ENCODE measurements at regions not wholly inside any gene's neighbourhood (a gene's known extent, or its start where the extent isn't known, plus 50 kb on each side); places are given as distances from the start of the nearest gene placed in this dataset.

DNA sequence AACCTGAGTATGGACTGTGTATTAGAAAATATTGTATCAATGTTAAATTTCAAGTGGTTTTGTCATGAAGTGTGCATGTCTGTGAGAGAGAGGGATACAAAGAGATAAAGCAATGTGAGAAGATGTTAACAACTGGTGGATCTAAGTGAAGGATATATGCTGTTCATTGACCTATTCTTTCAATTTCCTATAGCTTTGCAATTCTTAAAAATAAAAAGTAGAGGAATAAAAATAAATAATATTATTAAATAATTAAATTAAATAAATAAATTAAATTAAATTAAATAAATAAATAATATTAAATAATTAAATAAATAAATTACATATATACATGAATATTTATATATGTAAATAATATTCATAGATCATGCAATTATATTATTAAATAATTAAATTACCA lies 131.2 kb upstream of the DACH1 start:
- Mint-ChIP-seq H3K9me3 (peaks cover 10% of the 10 kb centered on the region), H3K27ac (no peak overlapping the region), H3K27me3 (no peaks in the 10 kb centered on the region), H3K4me1 (no peaks in the 10 kb centered on the region), H3K4me3 (no peak overlapping the region), H3K36me3 (ENCODE audit: low read depth) (no peaks in the 10 kb centered on the region)
- ChIA-PET CTCF (no interaction called here), POLR2A (no interaction called here)
- intact Hi-C loops (cut with micrococcal nuclease): no loop called here
- DNase-seq (no peak), ATAC-seq (ENCODE audit: low read depth) (no peak)
- TF ChIP-seq, protein P1, sequence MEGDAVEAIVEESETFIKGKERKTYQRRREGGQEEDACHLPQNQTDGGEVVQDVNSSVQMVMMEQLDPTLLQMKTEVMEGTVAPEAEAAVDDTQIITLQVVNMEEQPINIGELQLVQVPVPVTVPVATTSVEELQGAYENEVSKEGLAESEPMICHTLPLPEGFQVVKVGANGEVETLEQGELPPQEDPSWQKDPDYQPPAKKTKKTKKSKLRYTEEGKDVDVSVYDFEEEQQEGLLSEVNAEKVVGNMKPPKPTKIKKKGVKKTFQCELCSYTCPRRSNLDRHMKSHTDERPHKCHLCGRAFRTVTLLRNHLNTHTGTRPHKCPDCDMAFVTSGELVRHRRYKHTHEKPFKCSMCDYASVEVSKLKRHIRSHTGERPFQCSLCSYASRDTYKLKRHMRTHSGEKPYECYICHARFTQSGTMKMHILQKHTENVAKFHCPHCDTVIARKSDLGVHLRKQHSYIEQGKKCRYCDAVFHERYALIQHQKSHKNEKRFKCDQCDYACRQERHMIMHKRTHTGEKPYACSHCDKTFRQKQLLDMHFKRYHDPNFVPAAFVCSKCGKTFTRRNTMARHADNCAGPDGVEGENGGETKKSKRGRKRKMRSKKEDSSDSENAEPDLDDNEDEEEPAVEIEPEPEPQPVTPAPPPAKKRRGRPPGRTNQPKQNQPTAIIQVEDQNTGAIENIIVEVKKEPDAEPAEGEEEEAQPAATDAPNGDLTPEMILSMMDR (IDR thresholded peaks at IDR 0.05): no peak

DNA sequence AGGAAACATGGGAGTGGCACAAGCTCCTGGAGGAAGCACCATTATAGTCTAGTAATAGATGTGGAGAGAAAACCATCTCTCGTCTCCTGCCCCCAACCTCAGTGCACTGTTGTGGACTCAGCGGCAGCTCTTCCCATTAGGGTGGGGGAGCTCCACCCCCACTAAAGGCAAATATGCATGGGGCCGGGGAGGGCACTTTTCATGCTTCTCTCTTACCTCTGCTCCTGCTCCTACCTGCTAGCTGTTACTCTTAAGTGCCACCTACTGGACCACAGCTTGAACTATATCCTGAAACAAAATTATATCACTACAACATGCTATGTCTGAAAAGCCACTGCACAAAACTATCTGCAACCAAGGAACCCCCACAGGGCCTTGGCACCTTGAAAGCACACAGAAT lies 112.6 kb upstream of the DACH1 start:
- no peak for DNase-seq
- Mint-ChIP-seq H3K27me3 (no peaks in the 10 kb centered on the region), H3K9me3 (peaks cover 3% of the 10 kb centered on the region), H3K27ac (no peak overlapping the region), H3K4me3 (no peak overlapping the region), H3K4me1 (no peaks in the 10 kb centered on the region), H3K36me3 (ENCODE audit: low read depth) (no peaks in the 10 kb centered on the region)
- POLR2A ChIA-PET: no interaction called here
- ATAC-seq (ENCODE audit: low read depth): no peak
- TF ChIP-seq, protein P1 (IDR thresholded peaks at IDR 0.05): no peak
- intact Hi-C loops (cut with micrococcal nuclease): no loop called here
- CTCF ChIA-PET: no interaction called here

DNA sequence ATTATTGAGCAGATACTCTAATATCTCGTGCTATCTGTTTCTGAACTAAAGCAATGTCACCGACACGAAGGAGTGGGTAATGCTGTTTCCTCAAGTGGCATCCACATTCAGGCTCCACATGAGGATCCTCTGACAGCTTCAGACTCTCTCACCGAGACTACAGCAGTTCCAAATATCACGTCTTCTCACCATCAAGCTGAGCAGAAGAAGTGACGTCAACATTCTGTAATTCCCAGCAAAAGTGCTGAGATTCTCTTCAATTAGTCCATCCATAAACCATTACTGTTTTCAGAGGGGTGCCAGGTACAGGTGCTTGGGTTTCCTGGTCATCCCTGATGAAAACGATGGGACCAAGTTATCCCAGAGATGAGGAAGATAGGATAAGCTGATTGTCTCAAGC lies 110.0 kb upstream of the DACH1 start:
- ATAC-seq (ENCODE audit: low read depth): no peak
- no peaks in the 10 kb centered on the region for H3K27me3 Mint-ChIP-seq
- CTCF ChIA-PET: no interaction called here
- no peaks in the 10 kb centered on the region for H3K4me1 Mint-ChIP-seq
- POLR2A ChIA-PET: no interaction called here
- no peaks in the 10 kb centered on the region for H3K36me3 Mint-ChIP-seq (ENCODE audit: low read depth)
- H3K9me3 Mint-ChIP-seq: peaks cover 3% of the 10 kb centered on the region
- no peak for DNase-seq
- no peak overlapping the region for H3K4me3 Mint-ChIP-seq
- TF ChIP-seq, protein P1 (IDR thresholded peaks at IDR 0.05): no peak
- intact Hi-C loops (cut with micrococcal nuclease): no loop called here
- H3K27ac Mint-ChIP-seq: no peak overlapping the region

DNA sequence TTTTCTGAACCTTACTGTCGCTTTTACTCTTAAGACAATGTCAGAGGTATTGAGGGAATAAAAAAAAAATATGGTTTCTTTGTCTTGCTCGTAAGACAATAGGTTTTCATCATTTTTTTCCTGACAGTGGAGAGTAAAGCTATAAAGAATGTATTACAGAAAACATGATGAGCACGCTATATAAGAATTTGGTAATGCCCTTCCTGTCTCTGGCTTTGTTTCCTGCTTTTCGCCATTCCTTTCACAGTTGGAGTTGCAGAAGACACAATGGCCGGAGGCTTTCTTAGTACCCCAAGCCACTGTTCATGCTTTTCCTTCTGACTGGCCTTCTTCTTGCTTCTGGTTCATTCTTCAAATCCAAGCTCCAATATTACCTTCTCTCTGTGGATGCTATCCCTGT lies 101.0 kb upstream of the DACH1 start:
- intact Hi-C loops (cut with micrococcal nuclease): no loop called here
- POLR2A ChIA-PET: no interaction called here

DNA sequence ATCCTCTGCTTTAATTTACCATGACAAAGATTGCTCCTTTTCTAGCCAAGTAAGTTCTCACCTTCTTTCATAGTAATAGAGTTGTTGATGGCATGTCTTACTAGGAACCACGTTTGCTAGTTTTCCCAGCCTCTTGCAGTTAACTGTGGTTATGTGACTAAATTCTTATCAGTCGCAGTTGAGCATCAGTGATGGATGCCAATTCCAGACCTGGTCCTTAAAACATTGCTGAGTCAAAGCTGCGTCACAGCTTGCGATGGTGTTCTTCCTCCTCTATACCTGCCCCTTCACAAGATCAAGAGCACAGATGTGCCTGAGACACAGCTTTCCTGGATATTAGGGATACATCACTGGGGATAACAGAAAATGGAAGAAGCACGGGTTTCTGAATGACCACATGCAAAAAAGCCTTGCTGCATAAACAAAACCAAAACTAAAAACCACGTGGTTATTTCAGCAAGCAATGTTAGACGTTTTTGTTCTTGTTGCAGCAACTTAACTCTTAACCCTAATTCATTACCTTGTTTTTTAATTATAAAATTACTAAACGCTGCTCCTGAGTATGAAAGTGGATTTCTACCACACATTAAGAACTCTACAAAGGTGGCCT lies 97.6 kb upstream of the DACH1 start:
- Mint-ChIP-seq H3K27ac (no peak overlapping the region), H3K4me3 (peak overlapping the region; percentile 8), H3K27me3 (no peaks in the 10 kb centered on the region), H3K9me3 (peaks cover 8% of the 10 kb centered on the region), H3K36me3 (ENCODE audit: low read depth) (no peaks in the 10 kb centered on the region), H3K4me1 (peaks cover 2% of the 10 kb centered on the region)
- ChIA-PET CTCF (no interaction called here), POLR2A (no interaction called here)
- ATAC-seq (ENCODE audit: low read depth): no peak
- TF ChIP-seq, protein P1 (IDR thresholded peaks at IDR 0.05): no peak
- DNase-seq: no peak
- intact Hi-C loops (cut with micrococcal nuclease): no loop called here

More for the DNA sequence above, 101.0 kb upstream of the DACH1 start:
- TF ChIP-seq, protein P1 (IDR thresholded peaks at IDR 0.05): no peak
- Mint-ChIP-seq H3K27ac (no peak overlapping the region), H3K36me3 (ENCODE audit: low read depth) (no peaks in the 10 kb centered on the region), H3K4me3 (no peak overlapping the region), H3K4me1 (peaks cover 2% of the 10 kb centered on the region), H3K27me3 (no peaks in the 10 kb centered on the region), H3K9me3 (peaks cover 8% of the 10 kb centered on the region)
- CTCF ChIA-PET: no interaction called here
- DNase-seq (no peak), ATAC-seq (ENCODE audit: low read depth) (no peak)

Measured in activated B cell treated with CpG ODN at 0.5 μM for 24 hours (primary cell).